HepG2 (cell line): ENCODE measurements at regions not wholly inside any gene's neighbourhood (a gene's known extent, or its start where the extent isn't known, plus 50 kb on each side); places are given as distances from the start of the nearest gene placed in this dataset.

Experiments used
- ATAC-seq: fragments of 200-7000 bp; cut with Tn5 transposase; 3 replicates; pipeline ENCODE4 v1.9.1; 2020; ENCODE audit warnings: mild to moderate bottlenecking, moderate library complexity
- BruUV-seq: library from RNA; stranded (reverse); fragments of 400-500 nt; replicated peaks from 2 replicates; lab custom pipeline; 2021; lab: Mats Ljungman, UMichigan
- CTCF ChIA-PET: fragments of 300-600 bp; formaldehyde crosslinking; extraction: SDS; loops from one replicate; lab custom pipeline; 2021; ENCODE audit warnings: low total read pairs, inconsistent platforms, low intra/inter-chr PET ratio; lab: Yijun Ruan, JAX
- POLR2A ChIA-PET: fragments of 350-600 bp; sonication (Branson Sonifier 250); formaldehyde crosslinking; loops from one replicate; lab custom pipeline; 2020; ENCODE audit warnings: antibody characterized with exemption, inconsistent platforms; lab: Yijun Ruan, JAX
- DNase-seq: peaks from one replicate; pipeline ENCODE4 v3.0.0-alpha.2; 2015; ENCODE audit warnings: low spot score
- FAIRE-seq: peaks from 3 replicates; lab custom pipeline; 2011; peaks lifted over from hg19 to GRCh38; lab: Jason Lieb, UNC
- H2AFZ ChIP-seq: one replicate; pipeline ENCODE4 v1.6.1; 2011; ENCODE audit warnings: low read length, inconsistent platforms
- H3K27ac ChIP-seq: fragments of 300-600 bp; 3 replicates; pipeline ENCODE4 v1.8.0; 2011; ENCODE audit warnings: mixed run types, mild to moderate bottlenecking, mixed read lengths, low read length, inconsistent platforms; ENCODE audit not compliant: insufficient read depth; ENCODE audit errors: extremely low read length
- H3K27me3 ChIP-seq, 2 experiments: fragments of 200-600 bp in 1 of 2; 2 replicates in 1 of 2; 3 replicates in 1 of 2; pipeline versions ENCODE4 v1.6.0 to v1.8.0; 2011; ENCODE audit warnings: low read length in 2 of 2, mild to moderate bottlenecking in 2 of 2, moderate library complexity in 2 of 2, inconsistent platforms in 1 of 2; ENCODE audit not compliant: insufficient read depth in 2 of 2, control insufficient read depth in 1 of 2
- H3K36me3 ChIP-seq, 2 experiments: fragments of 200-600 bp in 1 of 2; replicated peaks in 1 of 2; 2 replicates in 1 of 2; 3 replicates in 1 of 2; pipeline versions ENCODE4 v1.5.1 to v1.8.0; 2011; ENCODE audit warnings: low read length in 2 of 2, inconsistent platforms in 1 of 2; ENCODE audit not compliant: insufficient read depth in 2 of 2, control insufficient read depth in 1 of 2
- H3K4me1 ChIP-seq: 2 replicates; pipeline ENCODE4 v1.5.1; 2012; ENCODE audit warnings: low read length, inconsistent platforms; ENCODE audit not compliant: insufficient read depth
- H3K4me2 ChIP-seq: 2 replicates; pipeline ENCODE4 v1.6.0; 2011; ENCODE audit warnings: low read depth, low read length, inconsistent platforms
- H3K4me3 ChIP-seq, 3 experiments: fragments of 200-600 bp in 1 of 3; sonication (generic), shearing (Covaris generic) in 1 of 3; replicated peaks in 1 of 3; 2 replicates each; pipeline ENCODE4 v1.5.1; 2011 to 2016; ENCODE audit warnings: low read length in 3 of 3, inconsistent platforms in 2 of 3, low read depth in 2 of 3, mild to moderate bottlenecking in 2 of 3, control low read depth in 1 of 3, mixed read lengths in 1 of 3; ENCODE audit not compliant: insufficient read depth in 1 of 3
- H3K79me2 ChIP-seq: one replicate; pipeline ENCODE4 v1.6.1; 2011; ENCODE audit warnings: low read length, inconsistent platforms; ENCODE audit not compliant: insufficient read depth
- H3K9ac ChIP-seq: 2 replicates; pipeline ENCODE4 v1.6.0; 2011; ENCODE audit warnings: mild to moderate bottlenecking, low read depth, low read length, inconsistent platforms; ENCODE audit not compliant: insufficient read depth
- H3K9me3 ChIP-seq: 2 replicates; pipeline ENCODE4 v1.5.1; 2012; ENCODE audit warnings: mild to moderate bottlenecking, low read length
- H4K20me1 ChIP-seq: 2 replicates; pipeline ENCODE4 v1.6.0; 2011; ENCODE audit warnings: inconsistent platforms, mild to moderate bottlenecking, low read length, moderate library complexity; ENCODE audit not compliant: insufficient read depth
- ATF5 ChIP-seq: sonication (generic); formaldehyde crosslinking; IDR thresholded peaks from 2 replicates; pipeline ENCODE4 v1.4.0; 2020; ENCODE audit warnings: mild to moderate bottlenecking, low read depth, missing genetic modification reagents
- PHF8 ChIP-seq: sonication (generic); formaldehyde crosslinking; IDR thresholded peaks from 2 replicates; pipeline ENCODE4 v1.5.0; 2020; ENCODE audit warnings: missing genetic modification reagents
- SATB2 ChIP-seq: sonication (generic); formaldehyde crosslinking; IDR thresholded peaks from 2 replicates; pipeline ENCODE4 v1.5.0; 2020; ENCODE audit warnings: missing genetic modification reagents
- SKI ChIP-seq: fragments of 450-650 bp; IDR thresholded peaks from one replicate; pipeline ENCODE4 v1.6.1; 2018; ENCODE audit warnings: mild to moderate bottlenecking; ENCODE audit not compliant: partially characterized antibody
- ZNF430 ChIP-seq: sonication (generic); formaldehyde crosslinking; IDR thresholded peaks from 2 replicates; pipeline ENCODE4 v1.9.0; 2021; ENCODE audit warnings: mild to moderate bottlenecking, missing genetic modification reagents
- ZNF577 ChIP-seq: sonication (generic); formaldehyde crosslinking; IDR thresholded peaks from 2 replicates; pipeline ENCODE4 v1.4.0; 2020; ENCODE audit warnings: mild to moderate bottlenecking, low read depth, missing genetic modification reagents, borderline replicate concordance
- ZNF777 ChIP-seq: sonication (generic); formaldehyde crosslinking; IDR thresholded peaks from 2 replicates; pipeline ENCODE4 v1.4.0; 2020; ENCODE audit warnings: missing genetic modification reagents
- ZNF782 ChIP-seq: sonication (generic); formaldehyde crosslinking; IDR thresholded peaks from 2 replicates; pipeline ENCODE4 v1.4.0; 2020; ENCODE audit warnings: missing genetic modification reagents, mild to moderate bottlenecking, borderline replicate concordance
- WGBS: methylation state at CpG from one replicate; pipeline ENCODE4 v1.1.6; 2017; ENCODE audit warnings: low lambda C conversion rate; 5-methylcytosine and 5-hydroxymethylcytosine counted together
- in situ Hi-C: cut with HindIII; loops from 2 replicates; pipeline ENCODE4 v1.10.0; 2017; ENCODE audit warnings: low pct_unique_long_range_greater_than_20kb; ENCODE audit not compliant: extremely low pct_ligation_motif_present
- intact Hi-C: fragments of 100-400 bp; cut with micrococcal nuclease; formaldehyde crosslinking; loops from one replicate; pipeline ENCODE4 v1.10.0; 2022; ENCODE audit not compliant: unreplicated experiment
- TF ChIP-seq, protein P1 (sequence below): sonication (generic); formaldehyde crosslinking; IDR thresholded peaks from 2 replicates; pipeline ENCODE4 v1.4.0; 2020; ENCODE audit warnings: mild to moderate bottlenecking, missing genetic modification reagents
- TF ChIP-seq, protein P2 (sequence below): sonication (generic); formaldehyde crosslinking; IDR thresholded peaks from 2 replicates; pipeline ENCODE4 v1.4.0; 2020; ENCODE audit warnings: mild to moderate bottlenecking, missing genetic modification reagents, borderline replicate concordance

DNA sequence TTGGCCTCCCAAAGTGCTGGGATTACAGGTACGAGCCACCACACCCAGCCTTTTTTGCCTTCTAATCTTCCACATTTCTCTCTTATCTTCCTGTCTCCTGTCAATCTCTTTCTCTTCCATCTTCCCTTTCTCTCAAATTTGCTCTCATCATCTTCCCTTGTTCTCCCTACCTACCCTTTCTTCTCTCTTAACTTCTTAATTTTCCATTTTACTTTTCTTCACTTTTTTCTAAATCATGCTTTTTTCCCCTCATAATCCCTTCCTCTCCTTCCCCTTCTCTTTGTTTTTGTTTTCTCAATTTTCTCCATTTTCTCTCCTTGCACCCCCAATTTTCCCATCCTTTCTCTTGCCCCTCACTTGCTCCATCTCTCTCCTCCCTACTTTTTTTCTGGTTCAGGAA is 545.7 kb downstream of the OMA1 start:
- CTCF ChIA-PET = no interaction called here
- no peak for DNase-seq
- Histone ChIP-seq H3K36me3 (no peaks in the 10 kb centered on the region), H3K4me2 (no peak overlapping the region), H2AFZ (no peak overlapping the region), H3K27ac (no peak overlapping the region), H3K79me2 (no peaks in the 10 kb centered on the region), H3K9ac (no peak overlapping the region), H3K9me3 (no peaks in the 10 kb centered on the region), H3K27me3 (no peaks in the 10 kb centered on the region), H4K20me1 (no peaks in the 10 kb centered on the region), H3K4me1 (no peaks in the 10 kb centered on the region), H3K4me3 (no peak overlapping the region)
- WGBS = 0% methylated on average over 1 of the region's 1 CpG
- intact Hi-C loops (no loop called here), in situ Hi-C loops (no loop called here)
- POLR2A ChIA-PET = no interaction called here
- ATAC-seq = no peak
- no peak for FAIRE-seq
- TF ChIP-seq ZNF577 (CRISPR knock-in tag) (no peak), ZNF777 (no peak), ZNF430 (CRISPR knock-in tag) (no peak)
- TF ChIP-seq, protein P1, sequence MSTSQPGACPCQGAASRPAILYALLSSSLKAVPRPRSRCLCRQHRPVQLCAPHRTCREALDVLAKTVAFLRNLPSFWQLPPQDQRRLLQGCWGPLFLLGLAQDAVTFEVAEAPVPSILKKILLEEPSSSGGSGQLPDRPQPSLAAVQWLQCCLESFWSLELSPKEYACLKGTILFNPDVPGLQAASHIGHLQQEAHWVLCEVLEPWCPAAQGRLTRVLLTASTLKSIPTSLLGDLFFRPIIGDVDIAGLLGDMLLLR (CRISPR knock-in tag) = no peak
- TF ChIP-seq, protein P2, sequence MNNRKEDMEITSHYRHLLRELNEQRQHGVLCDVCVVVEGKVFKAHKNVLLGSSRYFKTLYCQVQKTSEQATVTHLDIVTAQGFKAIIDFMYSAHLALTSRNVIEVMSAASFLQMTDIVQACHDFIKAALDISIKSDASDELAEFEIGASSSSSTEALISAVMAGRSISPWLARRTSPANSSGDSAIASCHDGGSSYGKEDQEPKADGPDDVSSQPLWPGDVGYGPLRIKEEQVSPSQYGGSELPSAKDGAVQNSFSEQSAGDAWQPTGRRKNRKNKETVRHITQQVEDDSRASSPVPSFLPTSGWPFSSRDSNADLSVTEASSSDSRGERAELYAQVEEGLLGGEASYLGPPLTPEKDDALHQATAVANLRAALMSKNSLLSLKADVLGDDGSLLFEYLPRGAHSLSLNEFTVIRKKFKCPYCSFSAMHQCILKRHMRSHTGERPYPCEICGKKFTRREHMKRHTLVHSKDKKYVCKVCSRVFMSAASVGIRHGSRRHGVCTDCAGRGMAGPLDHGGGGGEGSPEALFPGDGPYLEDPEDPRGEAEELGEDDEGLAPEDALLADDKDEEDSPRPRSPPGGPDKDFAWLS = no peak
- BruUV-seq = no TSS peak

DNA sequence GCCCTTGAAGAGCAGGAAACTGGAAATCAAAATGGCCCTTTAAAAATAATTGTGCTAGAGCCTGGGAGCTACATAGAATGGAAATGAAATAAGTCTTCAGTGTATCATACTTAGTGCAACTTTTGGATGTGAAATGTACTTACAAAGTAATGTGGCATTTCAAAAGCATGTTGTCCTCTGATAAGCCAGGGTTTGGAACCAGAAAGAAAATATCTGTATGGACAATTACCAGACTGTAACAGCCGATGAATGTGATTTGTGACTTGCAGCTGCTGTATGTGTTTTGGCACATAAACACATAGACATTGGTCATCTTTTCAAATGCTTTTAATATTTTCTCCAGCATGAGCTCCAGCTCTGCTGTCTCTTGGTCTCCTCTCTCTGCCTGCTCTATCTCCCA is 546.4 kb downstream of the OMA1 start:
- Histone ChIP-seq H3K27ac (no peak overlapping the region), H3K36me3 (no peaks in the 10 kb centered on the region), H3K4me2 (no peak overlapping the region), H4K20me1 (no peaks in the 10 kb centered on the region), H3K9me3 (no peaks in the 10 kb centered on the region), H3K27me3 (no peaks in the 10 kb centered on the region), H3K9ac (no peak overlapping the region), H3K4me3 (no peak overlapping the region), H3K79me2 (no peaks in the 10 kb centered on the region), H3K4me1 (no peaks in the 10 kb centered on the region), H2AFZ (no peak overlapping the region)
- no TSS peak for BruUV-seq
- in situ Hi-C loops (no loop called here), intact Hi-C loops (no loop called here)
- ChIA-PET POLR2A (no interaction called here), CTCF (no interaction called here)
- DNase-seq = no peak
- 7% methylated on average over 1 of the region's 1 CpG for WGBS
- FAIRE-seq = no peak
- ATAC-seq = no peak
- TF ChIP-seq SATB2 (CRISPR knock-in tag) (no peak), ZNF782 (no peak), PHF8 (CRISPR knock-in tag) (no peak), ATF5 (no peak), SKI (no peak)
